ENCODE measurements at regions not wholly inside any gene's neighbourhood (a gene's known extent, or its start where the extent isn't known, plus 50 kb on each side); places are given as distances from the start of the nearest gene placed in this dataset.

GRCh38 chr1:55474168-55474786 is 259.1 kb upstream of the USP24 start:
- Histone ChIP-seq H3K27me3 (no peaks in the 10 kb centered on the region), H3K27ac (no peak overlapping the region), H3K36me3 (ENCODE audit: low read depth, missing control alignments) (no peaks in the 10 kb centered on the region), H3K4me3 (no peak overlapping the region), H3K9me3 (no peaks in the 10 kb centered on the region), H3K4me1 (no peaks in the 10 kb centered on the region)
- intact Hi-C loops (cut with DNase I; ENCODE audit: low total_unique reads), result no loop called here
- TF ChIP-seq CTCF (IDR thresholded peaks at IDR 0.05) (no peak), POLR2A (IDR thresholded peaks at IDR 0.05) (no peak)
- no peak for DNase-seq
- 57 to 59% methylated on average over 1 of the region's 1 CpG for WGBS, 2 donors

- WGBS, 2 donors, result 83 to 89% methylated on average over 2 of the region's 2 CpGs
- H3K27ac ChIP-seq, result no peak overlapping the region
- peaks cover 5% of the 10 kb centered on the region for H3K4me1 ChIP-seq
- H3K36me3 ChIP-seq (ENCODE audit: low read depth, missing control alignments), result no peaks in the 10 kb centered on the region
- intact Hi-C loops (cut with DNase I; ENCODE audit: low total_unique reads), result no loop called here
- TF ChIP-seq CTCF (IDR thresholded peaks at IDR 0.05) (no peak), POLR2A (IDR thresholded peaks at IDR 0.05) (no peak)
- no peak for DNase-seq
- H3K27me3 ChIP-seq, result no peaks in the 10 kb centered on the region
- H3K9me3 ChIP-seq, result no peaks in the 10 kb centered on the region
- no peak overlapping the region for H3K4me3 ChIP-seq
These were observed 258.5 kb upstream of the USP24 start for GRCh38 chr1:55473661-55474060.

GRCh38 chr1:55472784-55473183 is 257.6 kb upstream of the USP24 start:
- H3K9me3 ChIP-seq, result no peaks in the 10 kb centered on the region
- TF ChIP-seq CTCF (IDR thresholded peaks at IDR 0.05), result no peak
- no peak for TF ChIP-seq POLR2A (IDR thresholded peaks at IDR 0.05)
- no peaks in the 10 kb centered on the region for H3K27me3 ChIP-seq
- 62 to 69% methylated on average over 2 of the region's 2 CpGs for WGBS, 2 donors
- DNase-seq, result no peak
- H3K36me3 ChIP-seq (ENCODE audit: low read depth, missing control alignments), result no peaks in the 10 kb centered on the region
- intact Hi-C loops (cut with DNase I; ENCODE audit: low total_unique reads), result no loop called here
- H3K4me3 ChIP-seq, result no peak overlapping the region
- H3K27ac ChIP-seq, result no peak overlapping the region
- H3K4me1 ChIP-seq, result peaks cover 9% of the 10 kb centered on the region

- no peak for TF ChIP-seq CTCF (IDR thresholded peaks at IDR 0.05)
- WGBS, 2 donors, result 95 to 100% methylated on average over 1 of the region's 1 CpG
- no peak overlapping the region for H3K4me3 ChIP-seq
- H3K27ac ChIP-seq, result no peak overlapping the region
- DNase-seq, result no peak
- intact Hi-C loops (cut with DNase I; ENCODE audit: low total_unique reads), result no loop called here
- no peaks in the 10 kb centered on the region for H3K27me3 ChIP-seq
- H3K4me1 ChIP-seq, result peaks cover 9% of the 10 kb centered on the region
- no peaks in the 10 kb centered on the region for H3K36me3 ChIP-seq (ENCODE audit: low read depth, missing control alignments)
- no peaks in the 10 kb centered on the region for H3K9me3 ChIP-seq
These were observed 257.0 kb upstream of the USP24 start for GRCh38 chr1:55472115-55472514.

GRCh38 chr1:55468142-55468795 is 253.1 kb upstream of the USP24 start:
- peak overlapping the region; percentile 15 to 69 for H3K27ac ChIP-seq
- TF ChIP-seq CTCF (IDR thresholded peaks at IDR 0.05), result no peak
- no peak for TF ChIP-seq POLR2A (IDR thresholded peaks at IDR 0.05)
- H3K36me3 ChIP-seq (ENCODE audit: low read depth, missing control alignments), result no peaks in the 10 kb centered on the region
- H3K4me1 ChIP-seq, result peaks cover 21% of the 10 kb centered on the region
- 60 to 64% methylated on average over 7 of the region's 7 CpGs for WGBS, 2 donors
- H3K27me3 ChIP-seq, result no peaks in the 10 kb centered on the region
- intact Hi-C loops (cut with DNase I; ENCODE audit: low total_unique reads), result no loop called here
- no peaks in the 10 kb centered on the region for H3K9me3 ChIP-seq
- no peak overlapping the region for H3K4me3 ChIP-seq
- DNase-seq, result no peak

All from testis (tissue), 2 donors.